Activated T-helper 1 cell treated with anti-CD3 and anti-CD28 coated beads, Interleukin-2, amount 50 U/mL, for 16 hours (primary cell): ENCODE measurements at regions not wholly inside any gene's neighbourhood (a gene's known extent, or its start where the extent isn't known, plus 50 kb on each side); places are given as distances from the start of the nearest gene placed in this dataset.

Source experiments
- DNase-seq, 2 donors: peaks; one replicate each; pipeline ENCODE4 v3.0.0-alpha.2; 2020; ENCODE audit warnings: low read depth in 1 of 2, low spot score in 1 of 2

- DNase-seq, result no peak
Observed at GRCh38 chr4:140250989-140251552, 97.1 kb upstream of the MAML3 start.

- no peak for DNase-seq
Observed at GRCh38 chr4:140249351-140249750, 95.4 kb upstream of the MAML3 start.

GRCh38 chr4:140247237-140247636 lies 93.3 kb upstream of the MAML3 start:
- DNase-seq, result no peak

- DNase-seq, result no peak
Observed at GRCh38 chr4:140246216-140246615, 92.2 kb upstream of the MAML3 start.

GRCh38 chr4:140244328-140244727 lies 90.3 kb upstream of the MAML3 start:
- DNase-seq, result no peak

GRCh38 chr4:140243278-140243753 lies 89.3 kb upstream of the MAML3 start:
- no peak for DNase-seq

- DNase-seq, result no peak
Observed at GRCh38 chr4:140242357-140243277, 88.6 kb upstream of the MAML3 start.

GRCh38 chr4:140240237-140240636 lies 86.3 kb upstream of the MAML3 start:
- DNase-seq, result no peak

- no peak for DNase-seq
Observed at GRCh38 chr4:140239311-140239710, 85.3 kb upstream of the MAML3 start.

- DNase-seq, result no peak
Observed at GRCh38 chr4:140238351-140239056, 84.5 kb upstream of the MAML3 start.

GRCh38 chr4:140237616-140238350 lies 83.8 kb upstream of the MAML3 start:
- DNase-seq, result no peak

GRCh38 chr4:140236654-140237169 lies 82.7 kb upstream of the MAML3 start:
- DNase-seq, result no peak

- DNase-seq, result no peak
Observed at GRCh38 chr4:140234697-140235060, 80.7 kb upstream of the MAML3 start.

- DNase-seq, result no peak
Observed at GRCh38 chr4:140233791-140234696, 80.1 kb upstream of the MAML3 start.

GRCh38 chr4:140229881-140230280 lies 75.9 kb upstream of the MAML3 start:
- no peak for DNase-seq

GRCh38 chr4:140227286-140227685 lies 73.3 kb upstream of the MAML3 start:
- no peak for DNase-seq

- DNase-seq, result no peak
Observed at GRCh38 chr4:140223056-140223810, 69.2 kb upstream of the MAML3 start.

GRCh38 chr4:140222171-140222570 lies 68.2 kb upstream of the MAML3 start:
- DNase-seq, result no peak

- DNase-seq, result no peak
Observed at GRCh38 chr4:140220058-140220457, 66.1 kb upstream of the MAML3 start.
